ENCODE measurements at regions not wholly inside any gene's neighbourhood (a gene's known extent, or its start where the extent isn't known, plus 50 kb on each side); places are given as distances from the start of the nearest gene placed in this dataset.

DNA sequence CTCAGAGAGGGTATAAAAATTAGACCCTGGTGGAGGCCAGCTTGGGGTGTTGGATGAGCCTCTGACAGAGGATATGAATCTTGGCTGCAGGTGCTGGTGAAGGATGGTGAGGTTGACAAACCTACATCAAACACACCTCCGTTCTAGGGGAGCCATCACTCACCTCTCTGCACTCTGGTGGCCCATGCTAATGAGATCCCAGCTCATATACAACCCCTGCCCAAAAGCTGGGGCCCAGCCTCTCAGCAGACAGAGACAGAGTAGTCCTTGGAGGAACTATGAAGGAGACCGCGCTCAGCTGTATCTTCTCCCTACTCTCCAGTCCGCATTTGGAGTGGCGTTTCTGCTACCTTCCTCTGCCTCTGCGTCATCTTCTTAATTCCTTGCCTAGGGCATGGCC, 83.1 kb upstream of the SORCS3 start:
- POLR2A ChIA-PET, result no interaction called here
- CTCF ChIA-PET, result no interaction called here
- TF ChIP-seq, protein P1, sequence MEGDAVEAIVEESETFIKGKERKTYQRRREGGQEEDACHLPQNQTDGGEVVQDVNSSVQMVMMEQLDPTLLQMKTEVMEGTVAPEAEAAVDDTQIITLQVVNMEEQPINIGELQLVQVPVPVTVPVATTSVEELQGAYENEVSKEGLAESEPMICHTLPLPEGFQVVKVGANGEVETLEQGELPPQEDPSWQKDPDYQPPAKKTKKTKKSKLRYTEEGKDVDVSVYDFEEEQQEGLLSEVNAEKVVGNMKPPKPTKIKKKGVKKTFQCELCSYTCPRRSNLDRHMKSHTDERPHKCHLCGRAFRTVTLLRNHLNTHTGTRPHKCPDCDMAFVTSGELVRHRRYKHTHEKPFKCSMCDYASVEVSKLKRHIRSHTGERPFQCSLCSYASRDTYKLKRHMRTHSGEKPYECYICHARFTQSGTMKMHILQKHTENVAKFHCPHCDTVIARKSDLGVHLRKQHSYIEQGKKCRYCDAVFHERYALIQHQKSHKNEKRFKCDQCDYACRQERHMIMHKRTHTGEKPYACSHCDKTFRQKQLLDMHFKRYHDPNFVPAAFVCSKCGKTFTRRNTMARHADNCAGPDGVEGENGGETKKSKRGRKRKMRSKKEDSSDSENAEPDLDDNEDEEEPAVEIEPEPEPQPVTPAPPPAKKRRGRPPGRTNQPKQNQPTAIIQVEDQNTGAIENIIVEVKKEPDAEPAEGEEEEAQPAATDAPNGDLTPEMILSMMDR (IDR thresholded peaks at IDR 0.05; ENCODE audit: insufficient read depth, low read length, missing control alignments), result no peak
- no peak overlapping the region for H3K4me3 ChIP-seq (ENCODE audit: low read depth, low read length)
- DNase-seq (ENCODE audit: low read depth, low spot score), result no peak

DNA sequence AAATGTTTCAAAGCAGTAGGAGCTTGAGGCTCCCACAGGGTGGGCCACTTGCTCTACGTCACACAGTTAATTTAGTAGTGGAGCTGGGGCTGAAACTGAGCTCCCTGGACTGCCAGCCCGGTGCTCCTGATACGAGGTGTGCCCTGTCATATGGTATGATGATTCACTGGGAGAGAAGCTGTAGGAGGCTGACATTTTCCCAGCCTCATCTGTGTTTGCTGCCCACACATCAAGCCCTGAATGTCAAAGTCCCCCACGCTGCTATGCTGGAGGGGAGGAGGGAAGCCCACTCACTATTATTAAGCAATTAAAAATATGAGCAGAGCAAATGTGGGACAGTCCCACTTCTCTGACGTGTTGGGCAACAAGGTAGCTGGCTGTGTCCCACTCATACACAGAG, 81.2 kb upstream of the SORCS3 start:
- ChIA-PET CTCF (interaction anchor here (1.9 kb wide), 1 partner anchor 21 kb away, joined by 4 read pairs; no protein-coding TSS in a partner anchor), POLR2A (no interaction called here)
- no peak for DNase-seq (ENCODE audit: low read depth, low spot score)
- TF ChIP-seq, protein P1 (IDR thresholded peaks at IDR 0.05; ENCODE audit: insufficient read depth, low read length, missing control alignments), result no peak
- H3K4me3 ChIP-seq (ENCODE audit: low read depth, low read length), result no peak overlapping the region

DNA sequence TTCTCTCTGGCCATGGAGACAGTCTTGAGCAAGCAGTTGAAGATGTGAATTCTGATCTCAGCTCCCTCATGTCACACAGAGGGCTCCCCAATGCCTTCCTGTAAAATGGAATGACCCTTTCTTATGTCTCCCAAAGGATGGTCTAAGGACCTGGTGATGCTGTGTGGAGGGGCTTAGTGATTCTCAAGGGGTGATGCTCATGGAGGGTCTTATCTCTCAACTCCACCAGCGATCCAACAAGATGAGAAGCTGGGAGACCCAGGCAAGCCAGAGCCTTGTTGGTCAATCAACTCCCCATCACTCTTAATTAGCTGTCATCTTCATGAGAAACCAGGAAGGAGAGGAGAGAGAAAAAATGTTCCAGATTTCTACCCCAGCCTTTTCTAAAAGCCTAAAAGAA, 78.0 kb upstream of the SORCS3 start:
- TF ChIP-seq, protein P1 (IDR thresholded peaks at IDR 0.05; ENCODE audit: insufficient read depth, low read length, missing control alignments), result no peak
- H3K4me3 ChIP-seq (ENCODE audit: low read depth, low read length), result no peak overlapping the region
- ChIA-PET CTCF (no interaction called here), POLR2A (no interaction called here)
- no peak for DNase-seq (ENCODE audit: low read depth, low spot score)

DNA sequence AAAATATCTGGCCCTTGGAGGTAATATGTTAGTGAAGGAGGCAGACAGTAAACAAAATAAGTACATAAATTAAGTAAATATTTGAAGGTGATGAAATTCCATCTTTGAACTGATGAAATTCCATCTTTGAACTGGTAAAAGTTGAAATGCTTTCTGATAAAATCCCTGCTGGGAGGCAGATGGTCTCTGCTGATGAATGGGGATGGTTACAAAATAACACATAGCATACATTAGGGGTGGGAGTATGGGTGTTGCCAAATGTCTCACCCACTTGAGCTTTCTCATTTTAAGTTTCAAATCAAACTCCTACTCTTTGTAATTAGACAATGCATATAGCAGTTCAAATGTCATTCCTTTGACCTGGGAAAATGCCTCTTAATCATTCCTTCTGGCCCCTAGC, 77.5 kb upstream of the SORCS3 start:
- TF ChIP-seq, protein P1 (IDR thresholded peaks at IDR 0.05; ENCODE audit: insufficient read depth, low read length, missing control alignments), result no peak
- CTCF ChIA-PET, result no interaction called here
- POLR2A ChIA-PET, result no interaction called here
- H3K4me3 ChIP-seq (ENCODE audit: low read depth, low read length), result no peak overlapping the region
- no peak for DNase-seq (ENCODE audit: low read depth, low spot score)

DNA sequence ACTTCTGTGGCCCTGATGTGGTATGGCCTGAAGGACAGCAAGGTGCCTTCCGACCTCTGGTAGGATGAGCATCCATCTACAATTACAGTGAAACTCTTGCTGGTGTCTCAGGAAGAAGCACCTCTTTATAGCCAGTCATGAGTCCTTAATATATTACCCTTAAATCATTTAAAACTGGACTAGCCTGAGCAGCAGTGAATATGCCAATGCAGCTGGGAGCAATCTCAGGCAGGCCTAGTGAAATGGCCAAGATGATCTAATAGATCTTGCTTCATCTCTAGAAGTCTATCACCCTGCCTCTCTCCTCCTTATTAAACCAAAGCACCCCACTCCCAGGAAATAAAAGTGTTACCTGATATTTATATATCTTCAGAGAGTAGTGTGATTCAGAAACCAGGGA, 66.7 kb upstream of the SORCS3 start:
- TF ChIP-seq, protein P1 (IDR thresholded peaks at IDR 0.05; ENCODE audit: insufficient read depth, low read length, missing control alignments), result no peak
- POLR2A ChIA-PET, result no interaction called here
- CTCF ChIA-PET, result no interaction called here
- no peak for DNase-seq (ENCODE audit: low read depth, low spot score)
- H3K4me3 ChIP-seq (ENCODE audit: low read depth, low read length), result no peak overlapping the region

DNA sequence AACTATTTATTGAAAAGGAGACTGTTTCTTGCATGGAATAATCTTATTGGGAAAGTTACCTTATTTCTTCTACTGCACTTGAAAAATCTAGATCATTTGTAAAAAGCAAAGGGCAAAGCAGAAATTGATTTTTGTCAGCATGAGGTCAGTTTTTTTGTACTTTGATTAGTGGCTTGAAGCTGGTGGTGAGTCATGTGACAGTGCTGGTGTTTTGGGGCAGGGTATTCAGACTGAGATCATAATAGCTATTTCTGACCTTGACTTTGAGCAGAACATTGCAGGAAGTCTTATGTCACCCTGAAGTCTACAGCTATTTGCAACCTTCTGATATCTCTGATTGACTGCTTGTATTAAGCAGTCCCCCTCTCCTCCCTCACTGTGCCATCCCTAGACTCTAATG, 66.3 kb upstream of the SORCS3 start:
- H3K4me3 ChIP-seq (ENCODE audit: low read depth, low read length), result no peak overlapping the region
- TF ChIP-seq, protein P1 (IDR thresholded peaks at IDR 0.05; ENCODE audit: insufficient read depth, low read length, missing control alignments), result no peak
- CTCF ChIA-PET, result no interaction called here
- no peak for DNase-seq (ENCODE audit: low read depth, low spot score)
- POLR2A ChIA-PET, result no interaction called here
